8988T (cell line): ENCODE measurements at regions not wholly inside any gene's neighbourhood (a gene's known extent, or its start where the extent isn't known, plus 50 kb on each side); places are given as distances from the start of the nearest gene placed in this dataset.
"Not testable (repeated sequence)": the region's sequence is repeated elsewhere in the genome, so short reads cannot be mapped to it uniquely, and the experiment has no call there.

Experiments
- DNase-seq: peaks from one replicate; pipeline ENCODE4 v3.0.0; 2011

DNA sequence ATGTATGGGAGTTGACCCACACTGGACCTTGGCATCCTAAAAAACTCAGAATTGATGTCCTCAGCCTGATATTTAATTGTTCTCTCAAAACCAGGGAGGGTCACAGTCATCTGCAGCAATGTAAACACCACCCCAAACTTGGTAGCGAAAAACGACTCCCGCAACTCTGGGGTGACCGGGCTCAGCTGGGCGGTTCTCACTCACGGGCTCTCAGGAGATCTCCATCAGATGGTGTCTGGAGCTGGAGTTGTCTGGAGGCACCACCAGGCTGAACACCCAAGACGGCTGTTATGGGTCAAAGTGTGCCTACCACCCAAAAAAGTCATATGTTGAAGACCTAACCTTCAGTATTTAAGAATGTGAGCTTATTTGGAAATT is 50.9 kb upstream of the NXT1 start:
- DNase-seq: no peak

DNA sequence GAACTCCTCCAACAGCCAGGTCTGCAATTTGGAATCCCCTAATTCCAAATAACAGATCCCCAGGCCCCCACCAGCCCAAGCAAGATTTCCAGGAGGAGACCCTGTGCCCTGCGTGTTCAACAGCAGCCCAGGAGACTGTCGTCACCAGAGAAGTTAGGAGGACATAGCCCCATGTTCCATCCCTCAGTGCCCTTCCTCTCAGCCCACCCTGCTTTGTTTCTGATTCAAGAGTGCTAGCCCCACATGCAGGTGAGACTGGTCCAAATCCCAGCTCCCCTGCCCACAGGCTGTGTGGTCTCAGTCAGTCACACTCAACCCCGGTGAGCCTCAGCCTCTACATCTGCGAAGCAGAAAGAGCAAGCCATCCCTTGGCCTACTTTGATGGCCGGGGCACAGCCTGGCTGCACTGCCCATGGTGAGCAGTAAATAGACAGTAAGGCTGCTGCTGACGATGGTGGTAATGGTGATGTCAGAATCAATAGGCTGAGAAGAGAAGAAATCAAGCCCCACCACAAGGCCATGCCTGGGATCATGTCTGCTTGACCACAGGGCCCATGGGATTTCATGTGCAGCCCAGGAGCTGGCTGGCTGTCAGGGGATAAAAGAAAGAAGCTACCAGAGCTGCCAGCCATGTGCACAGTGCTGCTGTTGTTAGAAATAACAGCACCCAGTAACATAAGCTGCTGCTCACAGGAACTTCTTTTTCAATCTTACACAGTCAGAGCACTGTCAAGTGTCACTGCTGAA is 51.5 kb upstream of the NXT1 start:
- no peak for DNase-seq

DNA sequence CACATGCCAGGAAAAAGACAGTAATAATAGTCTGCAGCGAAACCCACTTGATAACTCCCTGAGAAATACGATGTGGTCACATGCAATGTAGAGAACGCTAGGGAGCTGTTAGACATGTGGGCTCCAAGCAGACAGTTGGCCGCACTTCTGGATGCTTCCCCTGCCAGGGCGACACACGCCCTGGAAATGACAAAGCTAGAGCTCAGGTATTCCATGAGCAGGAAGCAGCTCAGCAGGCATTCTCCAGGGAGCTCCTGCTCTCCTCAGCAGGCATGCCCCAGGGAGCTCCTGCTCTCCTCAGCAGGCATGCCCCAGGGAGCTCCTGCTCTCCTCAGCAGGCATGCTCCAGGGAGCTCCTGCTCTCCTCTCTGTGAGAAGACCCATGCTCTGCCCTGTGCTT is 52.4 kb upstream of the NXT1 start:
- no peak for DNase-seq

DNA sequence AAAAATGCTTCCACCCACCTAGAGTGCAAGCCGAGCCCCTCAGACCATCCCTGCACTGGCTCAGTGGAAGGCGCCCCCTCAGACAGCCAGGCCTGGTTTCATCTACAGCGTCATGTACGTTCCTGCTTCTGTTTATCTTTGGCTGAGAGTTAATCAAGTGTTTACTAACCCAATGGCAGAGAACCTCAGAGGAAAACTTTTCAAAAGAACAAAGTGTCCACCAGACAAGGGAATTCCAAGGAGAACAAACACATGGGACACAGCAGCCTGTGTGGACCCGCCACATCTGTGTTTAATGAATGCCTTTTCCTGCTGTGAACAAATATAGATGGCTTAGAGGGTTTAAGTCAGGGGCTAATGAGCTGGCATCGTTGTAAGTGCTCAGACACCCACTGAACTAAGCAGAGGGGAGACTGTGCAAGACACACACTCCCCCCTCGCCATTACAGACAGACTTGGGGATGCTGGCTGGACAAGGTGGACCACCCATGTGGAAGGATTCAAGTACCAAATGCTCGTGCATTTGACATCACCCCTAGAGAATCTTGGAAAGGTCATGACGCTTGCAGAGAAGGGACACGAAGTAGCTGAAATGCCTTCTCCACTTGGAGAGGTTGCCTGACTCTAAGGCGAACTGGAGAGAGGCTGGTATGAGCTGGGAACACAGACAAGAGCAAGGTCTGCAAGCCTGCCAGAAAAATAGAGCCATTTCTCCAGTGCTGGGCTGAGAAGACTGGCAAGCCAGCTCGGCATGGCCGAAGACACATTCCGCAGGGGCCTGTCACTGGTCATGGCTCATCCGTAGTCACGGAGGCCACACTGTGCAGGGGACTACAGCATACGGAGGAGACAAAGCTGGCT is 53.5 kb upstream of the NXT1 start:
- no peak for DNase-seq

DNA sequence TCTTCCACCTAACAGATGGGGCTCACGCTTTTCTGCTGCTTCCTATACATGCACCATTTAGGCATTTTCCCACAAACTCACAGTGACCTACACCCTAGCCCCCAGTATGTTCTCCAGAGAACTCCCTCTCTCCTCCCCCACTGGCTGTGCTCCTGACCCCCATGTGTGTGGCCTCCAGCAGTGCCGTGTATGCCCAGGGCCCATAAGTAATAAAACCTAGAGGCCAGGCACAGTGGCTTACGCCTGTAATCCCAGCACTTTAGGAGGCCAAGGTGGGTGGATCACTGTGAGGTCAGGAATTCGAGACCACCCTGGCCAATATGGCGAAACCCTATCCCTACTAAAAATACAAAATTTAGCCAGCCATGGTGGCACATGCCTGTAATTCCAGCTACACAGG is 54.7 kb upstream of the NXT1 start:
- DNase-seq: no peak

DNA sequence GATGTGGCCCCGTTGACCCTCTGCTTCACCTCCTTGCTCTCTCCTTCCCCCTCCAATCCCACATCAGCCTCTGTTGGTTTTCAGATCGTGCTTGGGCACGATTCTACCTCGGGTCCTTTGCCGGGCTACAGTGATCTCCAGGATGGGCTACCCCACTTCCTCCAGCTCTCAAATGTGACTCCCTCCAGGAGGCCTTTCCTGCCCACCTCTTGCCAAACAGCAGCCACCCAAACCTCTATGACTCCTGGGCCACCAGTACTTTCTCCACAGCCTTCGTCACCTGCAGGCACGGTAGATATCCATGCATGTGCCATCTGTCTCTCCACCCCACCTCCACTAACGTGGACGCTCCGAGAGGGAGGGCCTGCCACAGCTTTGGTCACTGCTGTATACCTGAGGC is 55.9 kb upstream of the NXT1 start:
- DNase-seq: no peak

DNA sequence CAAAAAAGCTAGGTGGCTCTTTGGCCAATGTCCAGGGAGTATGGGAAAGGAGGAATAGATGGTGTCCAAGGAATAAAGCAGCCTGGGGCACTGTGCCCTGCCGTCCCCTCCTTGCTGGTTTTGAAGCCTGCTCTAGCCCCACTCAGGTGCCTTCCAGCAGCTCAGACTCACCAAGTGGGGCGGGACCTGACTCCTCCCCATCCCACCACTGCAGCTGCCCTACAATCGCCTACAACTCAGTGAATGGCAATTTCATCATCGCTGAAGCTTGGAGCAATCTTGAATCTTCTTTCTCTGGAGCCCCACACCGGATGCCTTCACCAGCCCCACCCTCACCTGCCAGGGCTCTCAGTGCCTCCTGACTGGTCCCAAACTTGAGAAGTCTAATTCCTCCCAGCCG is 56.4 kb upstream of the NXT1 start:
- no peak for DNase-seq

DNA sequence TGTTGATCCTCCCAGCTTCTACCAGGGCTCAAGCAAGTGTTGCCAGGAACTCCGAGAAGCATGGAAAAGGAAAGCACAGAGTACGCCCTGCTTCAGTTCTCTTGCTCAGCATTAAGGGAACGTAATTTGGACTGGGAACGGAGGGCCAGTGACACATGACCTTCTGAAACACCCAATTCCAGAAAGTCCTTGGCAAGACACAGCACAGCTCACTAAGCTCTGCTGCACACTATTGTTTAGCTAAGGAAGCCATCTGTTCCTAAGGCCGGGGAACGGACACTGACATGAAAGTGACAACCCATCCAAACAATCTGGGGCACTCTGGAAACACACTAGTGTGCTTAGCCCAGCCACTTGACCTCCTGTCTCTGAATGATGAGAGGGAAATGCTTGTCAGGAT is 56.9 kb upstream of the NXT1 start:
- no peak for DNase-seq

DNA sequence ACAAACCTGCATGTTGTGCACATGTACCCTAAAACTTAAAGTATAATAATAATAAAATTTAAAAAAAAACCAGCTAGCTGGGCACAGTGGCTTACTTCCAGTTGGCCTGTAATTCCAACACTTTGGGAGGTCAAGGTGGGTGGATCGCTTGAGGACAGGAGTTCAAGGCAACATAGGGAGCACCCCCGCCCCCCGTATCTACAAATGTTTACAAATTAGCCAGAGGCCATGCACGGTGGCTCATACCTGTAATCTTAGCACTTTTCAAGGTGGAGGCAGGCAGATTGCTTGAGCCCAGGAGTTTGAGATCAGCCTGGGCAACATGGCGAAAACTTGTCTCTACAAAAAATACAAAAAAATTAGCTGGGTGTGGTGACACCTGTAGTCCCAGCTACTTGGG is 58.3 kb upstream of the NXT1 start:
- DNase-seq: not testable (repeated sequence)

DNA sequence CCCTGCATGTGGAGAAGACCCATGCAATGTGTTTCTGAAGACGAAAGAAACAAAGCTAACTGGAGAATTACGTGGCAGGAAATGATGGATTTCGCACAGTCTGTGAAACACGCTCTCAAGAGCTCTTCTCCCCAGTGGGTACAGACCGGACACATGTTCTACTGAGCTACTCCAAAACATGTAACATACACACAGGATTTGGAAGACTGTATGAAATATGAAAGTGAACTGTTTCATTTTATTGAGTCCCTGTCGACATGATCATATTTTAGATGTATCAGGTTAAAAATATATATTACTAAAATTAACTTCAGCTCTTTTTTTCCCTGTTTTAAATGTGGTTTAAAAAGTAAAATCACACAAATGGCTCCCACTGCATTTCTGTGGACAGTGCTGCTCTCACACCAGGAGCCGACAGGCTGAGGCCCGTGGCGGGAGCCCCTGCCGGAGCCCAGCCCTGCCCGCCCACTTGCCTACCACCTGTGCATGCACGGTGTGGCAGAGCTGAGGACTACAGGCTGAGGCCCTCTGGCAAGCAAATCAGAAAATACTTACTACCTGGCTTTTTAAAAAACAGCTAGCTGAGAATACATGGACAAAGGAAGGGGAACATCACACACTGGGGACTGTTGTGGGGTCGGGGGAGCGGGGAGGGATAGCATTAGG is 58.9 kb upstream of the NXT1 start:
- no peak for DNase-seq

DNA sequence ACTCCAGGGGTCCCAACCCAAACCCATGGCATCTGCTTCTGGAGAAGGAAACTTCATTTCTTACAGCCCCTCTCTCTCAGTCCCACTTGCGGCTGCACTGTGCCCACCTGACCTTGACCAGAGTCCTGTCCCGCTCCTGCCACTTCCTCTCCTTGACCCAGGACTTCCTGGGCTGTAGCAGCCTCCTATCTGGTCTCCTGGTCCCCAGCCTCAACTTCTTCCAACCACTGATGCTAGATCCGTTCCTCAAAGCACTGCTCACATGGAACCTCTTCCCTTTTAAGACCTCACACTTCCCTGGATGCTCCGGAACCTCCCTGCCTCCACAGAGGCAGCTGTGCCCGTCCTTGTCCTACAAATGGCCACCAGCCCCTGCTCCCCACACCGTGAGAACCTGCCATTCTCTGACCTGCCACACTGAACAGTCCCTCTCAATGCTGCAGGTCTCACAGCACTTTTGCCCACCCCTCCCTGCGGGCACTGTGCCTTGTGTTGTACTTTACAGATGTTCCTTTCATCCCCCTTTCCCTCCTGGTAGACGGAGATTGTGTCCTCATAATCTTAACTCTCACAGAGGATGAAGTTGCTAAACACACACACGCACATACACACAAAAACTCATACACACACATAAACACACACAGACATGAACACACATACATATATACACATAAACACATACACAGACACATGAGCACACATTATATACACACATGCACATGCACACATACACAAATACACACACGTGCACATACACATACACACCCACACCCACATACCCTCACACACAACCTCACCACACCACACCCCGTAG is 59.6 kb upstream of the NXT1 start:
- DNase-seq: no peak

DNA sequence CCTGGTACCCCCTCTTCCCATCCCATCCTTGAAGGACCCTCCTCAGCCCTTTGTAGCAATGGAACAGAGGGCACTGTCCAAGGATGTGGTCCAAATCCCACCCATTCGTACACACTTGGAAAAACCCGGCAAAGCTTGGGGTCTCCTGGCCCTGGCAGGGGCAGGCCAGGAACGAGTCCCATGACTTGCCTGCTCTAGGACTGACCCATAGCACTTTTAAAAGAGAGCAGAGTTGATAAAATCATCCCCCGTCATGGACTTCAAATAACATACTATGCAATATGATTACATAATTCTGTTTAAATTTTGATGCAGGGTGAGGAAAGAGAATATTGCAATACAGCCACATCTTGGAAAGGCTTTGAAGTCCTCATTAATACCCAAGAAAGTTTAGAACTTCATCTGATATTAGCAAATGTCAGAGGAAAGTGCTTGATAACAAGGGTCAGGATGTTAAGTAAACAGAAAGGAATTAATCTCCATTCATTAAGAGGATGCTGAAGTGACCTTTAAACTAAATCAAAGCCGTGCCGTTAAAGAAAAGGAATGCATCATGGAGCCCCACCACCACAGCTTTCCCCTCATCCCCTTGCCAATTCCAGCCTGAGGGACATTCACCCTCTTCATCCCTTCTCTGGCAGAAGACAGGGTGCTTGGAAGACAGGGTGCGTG is 60.7 kb upstream of the NXT1 start:
- DNase-seq: no peak

DNA sequence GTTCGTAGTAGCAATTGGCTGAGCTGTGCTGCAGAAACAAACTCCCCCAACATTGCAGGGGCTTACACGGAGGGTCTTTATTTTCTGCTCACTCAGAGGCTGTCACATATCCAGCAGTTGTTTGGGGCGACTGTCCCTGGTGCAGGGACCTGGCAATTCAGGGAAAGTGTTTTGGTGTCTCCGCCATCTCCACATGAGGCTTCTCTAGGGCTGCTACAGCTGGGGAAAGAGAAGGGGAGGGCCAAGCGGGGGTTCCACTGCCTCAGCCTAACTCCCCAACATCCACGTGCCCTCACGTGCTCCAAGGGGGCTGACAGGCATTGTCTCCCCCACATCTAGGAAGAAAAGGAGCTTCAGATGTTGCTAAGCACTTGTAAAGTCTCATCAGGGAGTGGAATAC is 61.3 kb upstream of the NXT1 start:
- no peak for DNase-seq

DNA sequence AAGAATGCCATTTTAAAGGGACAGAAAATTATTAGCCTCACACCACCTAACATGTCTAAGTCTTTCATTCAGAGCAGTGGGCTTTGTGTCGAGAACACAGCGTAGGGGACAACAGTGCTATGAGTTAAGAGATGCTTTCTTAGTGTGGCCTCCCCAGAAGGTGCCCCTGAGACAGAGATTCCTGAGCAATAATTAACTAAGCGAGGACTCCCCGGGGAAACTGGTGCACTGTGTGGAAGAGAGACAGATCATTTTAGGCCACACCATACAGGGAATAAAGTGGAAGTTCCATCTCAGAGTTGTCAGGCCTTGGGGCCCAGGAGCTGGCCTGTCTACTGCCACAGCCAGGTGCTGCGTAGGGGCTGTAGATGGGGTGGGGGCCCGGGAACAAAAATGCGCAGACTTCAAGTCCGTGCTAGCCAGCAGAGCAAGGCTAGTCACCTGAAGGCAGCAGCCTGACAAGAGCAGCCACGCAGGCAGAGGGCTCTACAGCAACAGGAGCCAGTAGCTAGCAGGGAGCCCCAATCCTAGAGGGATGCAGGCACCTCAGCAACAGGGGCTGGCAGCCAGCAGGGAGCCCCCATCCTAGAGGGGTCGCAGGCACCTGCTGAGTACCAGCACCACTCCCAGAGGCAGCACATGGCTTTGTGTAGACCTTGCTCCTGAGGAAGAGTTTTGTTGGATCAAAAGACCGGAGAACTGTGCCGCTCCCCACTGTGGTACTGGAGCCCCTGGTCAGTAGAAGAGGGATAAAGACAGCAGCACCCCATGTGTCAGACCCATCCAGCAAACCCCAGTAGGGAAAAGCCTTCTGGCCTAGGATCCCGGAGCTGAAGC is 63.0 kb upstream of the NXT1 start:
- DNase-seq: no peak

DNA sequence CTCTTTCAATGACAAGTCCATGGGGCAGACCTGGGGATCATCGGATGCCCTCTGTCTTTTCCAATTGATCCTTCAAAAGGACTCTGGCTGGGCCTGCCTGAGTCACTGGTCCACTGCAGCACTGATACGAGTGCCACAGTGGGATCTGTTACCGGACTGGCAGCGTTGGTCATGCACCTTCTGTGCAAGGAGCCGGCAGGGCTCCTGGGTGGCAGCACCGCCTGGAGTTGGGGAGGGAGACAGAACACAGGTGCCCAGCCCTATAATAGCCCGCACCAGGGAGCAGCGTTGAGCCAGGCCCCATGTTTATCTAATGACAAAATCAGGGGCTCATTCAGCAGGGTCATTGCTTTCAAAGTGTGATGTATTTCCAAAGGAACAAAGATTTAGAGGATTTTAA is 64.2 kb upstream of the NXT1 start:
- DNase-seq: no peak

DNA sequence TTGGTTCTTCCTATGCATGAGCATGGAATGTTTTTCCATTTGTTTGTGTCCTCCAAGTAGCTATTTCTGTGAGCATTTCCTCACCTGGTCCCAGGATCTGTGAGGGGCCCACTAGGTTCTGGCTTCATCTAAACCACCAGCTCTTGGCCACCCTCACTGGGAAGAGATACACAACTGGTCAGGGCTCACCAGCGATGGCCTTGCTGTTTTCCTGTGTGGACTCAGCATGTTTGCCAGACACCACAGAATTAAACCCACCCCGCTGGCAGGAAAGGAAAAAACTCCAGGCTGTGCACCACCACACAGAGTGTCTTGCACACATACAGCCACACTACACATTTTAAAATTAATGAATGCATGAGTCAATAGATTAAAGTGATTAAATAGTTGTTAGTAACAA is 65.1 kb upstream of the NXT1 start:
- no peak for DNase-seq

DNA sequence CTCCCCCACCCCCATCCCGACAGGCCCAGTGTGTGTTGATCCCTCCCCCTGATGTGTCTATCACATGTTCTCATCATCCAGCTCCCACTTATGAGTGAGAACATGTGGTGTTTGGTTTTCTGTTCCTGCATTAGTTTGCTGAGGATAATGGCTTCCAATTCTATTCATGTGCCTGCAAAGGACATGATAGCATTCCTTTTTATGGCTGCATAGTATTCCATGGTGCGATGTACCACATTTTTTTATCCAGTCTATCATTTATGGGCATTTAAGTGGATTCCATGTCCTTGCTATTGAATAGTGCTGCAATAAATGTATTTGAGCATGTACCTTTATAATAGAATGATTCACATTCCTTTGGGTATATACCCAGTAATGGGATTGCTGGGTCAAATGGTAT is 66.6 kb upstream of the NXT1 start:
- no peak for DNase-seq

DNA sequence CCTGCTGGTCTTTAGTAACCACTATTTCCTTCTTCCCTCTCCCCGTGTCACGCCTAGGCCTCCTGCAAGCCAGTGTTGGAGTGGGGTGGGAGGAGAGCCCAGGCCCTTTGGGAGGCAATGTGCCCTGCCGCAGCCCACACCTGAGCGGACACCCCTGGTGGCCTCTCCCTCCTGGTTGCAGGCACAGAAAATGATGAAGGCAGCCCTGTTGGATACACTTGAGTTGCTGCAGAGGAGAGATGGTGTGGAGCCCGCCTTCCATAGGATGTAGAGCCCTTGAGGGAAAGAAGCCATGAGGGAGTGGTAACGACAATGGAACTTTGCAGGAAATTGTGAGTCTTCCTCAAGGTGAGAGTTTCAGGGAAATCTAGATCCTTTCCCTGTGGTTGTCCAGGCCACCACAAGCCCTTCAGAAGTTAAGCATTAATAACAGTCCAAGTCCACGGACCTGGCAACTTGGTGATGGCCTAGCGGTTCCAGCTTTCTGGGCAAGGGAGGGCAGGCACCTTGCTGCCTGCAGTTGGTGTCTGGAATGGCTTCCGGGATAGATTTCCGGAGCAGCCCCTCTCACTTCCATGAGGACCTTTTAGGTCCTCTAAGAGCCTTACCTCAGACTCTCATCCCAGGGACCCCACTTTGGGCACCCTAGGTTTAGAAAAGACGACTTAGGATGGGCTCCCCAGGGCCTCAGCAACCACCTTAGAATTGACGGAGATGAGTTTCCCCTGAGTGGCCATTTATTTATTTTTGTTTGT is 67.3 kb upstream of the NXT1 start:
- no peak for DNase-seq

DNA sequence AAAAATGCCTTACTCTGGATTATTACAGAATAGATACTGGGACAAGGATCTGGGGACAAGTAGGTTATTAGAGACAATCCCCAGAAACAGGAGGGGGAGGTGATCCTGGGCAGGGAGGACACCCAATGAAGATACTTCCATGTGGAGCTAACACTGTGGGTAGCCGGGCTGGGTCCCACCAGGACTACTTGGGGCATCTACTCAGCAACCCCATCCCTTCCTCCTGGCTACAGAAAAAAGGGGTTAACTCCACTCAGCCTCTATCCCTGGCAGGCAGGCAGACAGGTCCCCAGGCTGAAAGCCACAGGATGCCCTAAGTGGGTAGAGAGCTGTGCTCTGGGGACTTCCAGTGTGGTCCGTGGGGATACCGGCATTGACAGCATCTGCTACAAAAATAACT is 68.0 kb upstream of the NXT1 start:
- DNase-seq: no peak

DNA sequence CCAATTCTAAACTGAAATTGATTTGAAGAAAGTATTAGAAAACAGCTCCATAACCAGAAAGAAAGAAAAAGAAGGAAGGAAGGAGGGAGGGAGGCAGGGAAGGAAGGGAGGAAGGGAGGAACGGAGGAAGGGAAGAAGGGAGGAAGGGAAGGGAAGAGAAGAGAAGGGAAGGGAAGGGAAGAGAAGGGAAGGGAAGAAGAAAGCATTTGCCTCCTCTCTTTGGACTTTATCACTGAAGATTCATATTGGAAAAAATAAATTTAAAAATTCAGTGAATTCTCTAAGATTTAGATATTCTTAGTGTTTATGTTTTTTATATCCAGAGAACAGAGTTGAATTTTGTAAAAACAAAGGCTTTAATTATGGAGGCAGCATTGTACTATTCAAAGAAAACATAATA is 68.5 kb upstream of the NXT1 start:
- no peak for DNase-seq

DNA sequence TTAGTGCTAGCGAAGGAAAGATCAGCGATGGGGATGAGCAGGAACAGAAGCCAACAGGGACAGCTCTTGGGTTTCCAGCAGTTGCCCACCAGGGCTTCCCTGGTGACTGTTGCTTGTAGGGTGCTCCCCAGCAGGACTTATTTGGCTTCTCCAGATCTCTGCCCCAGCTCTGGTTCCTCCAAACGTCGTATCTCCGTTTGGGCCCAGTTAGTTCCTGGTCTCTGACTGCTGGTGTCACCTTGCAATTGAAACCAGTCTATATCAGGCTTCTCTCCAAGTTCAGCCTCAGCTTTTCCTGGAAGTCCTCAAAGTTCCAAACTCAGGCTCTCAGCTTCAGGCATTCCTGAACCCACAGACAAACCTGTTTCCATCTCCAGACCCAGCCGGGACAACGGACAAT is 70.8 kb upstream of the NXT1 start:
- no peak for DNase-seq
